ENCODE measurements at regions not wholly inside any gene's neighbourhood (a gene's known extent, or its start where the extent isn't known, plus 50 kb on each side); places are given as distances from the start of the nearest gene placed in this dataset.

DNA sequence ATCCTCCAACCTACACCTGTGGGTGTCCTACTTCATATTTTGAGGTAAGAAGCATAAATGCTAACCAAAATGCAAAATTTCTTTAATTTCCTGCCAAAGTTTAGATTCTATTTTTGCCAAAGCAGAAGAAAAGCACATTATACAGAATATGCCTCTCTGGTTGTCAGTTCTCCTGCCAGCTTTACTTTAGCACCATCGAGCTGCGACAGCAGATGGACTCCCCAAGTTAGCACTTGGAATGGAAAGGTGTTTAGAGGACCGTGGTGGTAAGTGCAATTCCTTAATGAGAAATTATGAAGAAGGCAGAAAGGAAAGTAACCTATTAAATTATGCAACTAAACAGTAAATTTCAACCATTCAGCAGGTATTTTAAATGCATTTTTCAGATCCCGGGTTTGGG is 326.6 kb downstream of the RERGL start:
- TF ChIP-seq CTCF (IDR thresholded peaks at IDR 0.05; ENCODE audit: low read depth, low read length) (no peak), POLR2A (IDR thresholded peaks at IDR 0.05; ENCODE audit: extremely low read depth, insufficient read length) (no peak)
- TF ChIP-seq, protein P1, sequence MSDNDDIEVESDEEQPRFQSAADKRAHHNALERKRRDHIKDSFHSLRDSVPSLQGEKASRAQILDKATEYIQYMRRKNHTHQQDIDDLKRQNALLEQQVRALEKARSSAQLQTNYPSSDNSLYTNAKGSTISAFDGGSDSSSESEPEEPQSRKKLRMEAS (IDR thresholded peaks at IDR 0.05; ENCODE audit: low read depth, low read length): no peak

Data from NB4 (cell line).